ENCODE measurements at regions not wholly inside any gene's neighbourhood (a gene's known extent, or its start where the extent isn't known, plus 50 kb on each side); places are given as distances from the start of the nearest gene placed in this dataset.

- no peak for DNase-seq (ENCODE audit: low read depth in 4 of 4, low spot score in 3 of 4)
These were observed 50.2 kb upstream of the C3orf49 start for GRCh38 chr3:63768888-63769287.

Data from right renal pelvis (tissue), 4 donors.